ENCODE measurements at regions not wholly inside any gene's neighbourhood (a gene's known extent, or its start where the extent isn't known, plus 50 kb on each side); places are given as distances from the start of the nearest gene placed in this dataset.
A peak's percentile ranks its signal among the peaks of the same experiment; 100 is the strongest.
"Not testable (repeated sequence)": the region's sequence is repeated elsewhere in the genome, so short reads cannot be mapped to it uniquely, and the experiment has no call there.

GRCh38 chr21:41611441-41611840 lies 103.5 kb upstream of the TMPRSS2 start:
- Mint-ChIP-seq H3K27me3 (peaks cover 2% of the 10 kb centered on the region), H3K36me3 (ENCODE audit: low read depth) (no peaks in the 10 kb centered on the region), H3K4me3 (no peak overlapping the region), H3K9me3 (no peaks in the 10 kb centered on the region), H3K27ac (no peak overlapping the region), H3K4me1 (no peaks in the 10 kb centered on the region)
- DNase-seq, result no peak
- intact Hi-C loops (cut with micrococcal nuclease), result loop anchor here (2.0 to 10.0 kb wide), 3 partner anchors 163 to 505 kb away; no protein-coding TSS in a partner anchor

GRCh38 chr21:41610840-41611115 lies 102.8 kb upstream of the TMPRSS2 start:
- not testable (repeated sequence) for H3K36me3 Mint-ChIP-seq (ENCODE audit: low read depth); H3K4me1 Mint-ChIP-seq; H3K27ac Mint-ChIP-seq; DNase-seq; H3K4me3 Mint-ChIP-seq; H3K27me3 Mint-ChIP-seq; H3K9me3 Mint-ChIP-seq
- intact Hi-C loops (cut with micrococcal nuclease), result loop anchor here (2.0 to 10.0 kb wide), 3 partner anchors 164 to 506 kb away; no protein-coding TSS in a partner anchor

GRCh38 chr21:41610042-41610839 lies 102.3 kb upstream of the TMPRSS2 start:
- peak; percentile 67 for DNase-seq
- Mint-ChIP-seq H3K9me3 (no peaks in the 10 kb centered on the region), H3K4me1 (no peaks in the 10 kb centered on the region)

GRCh38 chr21:41606706-41607105 lies 98.7 kb upstream of the TMPRSS2 start:
- H3K27ac Mint-ChIP-seq, result no peak overlapping the region
- H3K9me3 Mint-ChIP-seq, result no peaks in the 10 kb centered on the region
- H3K4me1 Mint-ChIP-seq, result no peaks in the 10 kb centered on the region
- no peak for DNase-seq
- H3K4me3 Mint-ChIP-seq, result no peak overlapping the region
- H3K27me3 Mint-ChIP-seq, result no peaks in the 10 kb centered on the region
- H3K36me3 Mint-ChIP-seq (ENCODE audit: low read depth), result no peaks in the 10 kb centered on the region
- intact Hi-C loops (cut with micrococcal nuclease), result no loop called here

More at GRCh38 chr21:41610042-41610839, 102.3 kb upstream of the TMPRSS2 start:
- intact Hi-C loops (cut with micrococcal nuclease), result loop anchor here (2.0 to 10.0 kb wide), 3 partner anchors 165 to 507 kb away; no protein-coding TSS in a partner anchor
- Mint-ChIP-seq H3K27ac (no peak overlapping the region), H3K4me3 (no peak overlapping the region), H3K36me3 (ENCODE audit: low read depth) (no peaks in the 10 kb centered on the region), H3K27me3 (no peaks in the 10 kb centered on the region)

GRCh38 chr21:41605934-41606285 lies 98.0 kb upstream of the TMPRSS2 start:
- H3K4me3 Mint-ChIP-seq, result no peak overlapping the region
- no peaks in the 10 kb centered on the region for H3K9me3 Mint-ChIP-seq
- H3K27me3 Mint-ChIP-seq, result no peaks in the 10 kb centered on the region
- H3K36me3 Mint-ChIP-seq (ENCODE audit: low read depth), result no peaks in the 10 kb centered on the region
- intact Hi-C loops (cut with micrococcal nuclease), result no loop called here
- no peak for DNase-seq
- no peaks in the 10 kb centered on the region for H3K4me1 Mint-ChIP-seq
- H3K27ac Mint-ChIP-seq, result no peak overlapping the region

- H3K27me3 Mint-ChIP-seq, result no peaks in the 10 kb centered on the region
Observed at GRCh38 chr21:41605178-41605933, 97.4 kb upstream of the TMPRSS2 start.

GRCh38 chr21:41604583-41605041 lies 96.7 kb upstream of the TMPRSS2 start:
- Mint-ChIP-seq H3K27ac (no peak overlapping the region), H3K4me1 (no peaks in the 10 kb centered on the region), H3K27me3 (no peaks in the 10 kb centered on the region), H3K4me3 (no peak overlapping the region), H3K36me3 (ENCODE audit: low read depth) (no peaks in the 10 kb centered on the region), H3K9me3 (no peaks in the 10 kb centered on the region)
- intact Hi-C loops (cut with micrococcal nuclease), result no loop called here
- no peak for DNase-seq

More at GRCh38 chr21:41605178-41605933, 97.4 kb upstream of the TMPRSS2 start:
- Mint-ChIP-seq H3K4me3 (no peak overlapping the region), H3K36me3 (ENCODE audit: low read depth) (no peaks in the 10 kb centered on the region), H3K9me3 (no peaks in the 10 kb centered on the region), H3K4me1 (no peaks in the 10 kb centered on the region), H3K27ac (no peak overlapping the region)
- no peak for DNase-seq
- intact Hi-C loops (cut with micrococcal nuclease), result no loop called here

GRCh38 chr21:41603476-41603875 lies 95.5 kb upstream of the TMPRSS2 start:
- intact Hi-C loops (cut with micrococcal nuclease), result no loop called here

GRCh38 chr21:41602531-41602930 lies 94.6 kb upstream of the TMPRSS2 start:
- H3K27me3 Mint-ChIP-seq, result no peaks in the 10 kb centered on the region

More at GRCh38 chr21:41603476-41603875, 95.5 kb upstream of the TMPRSS2 start:
- Mint-ChIP-seq H3K4me1 (no peaks in the 10 kb centered on the region), H3K27ac (no peak overlapping the region), H3K27me3 (no peaks in the 10 kb centered on the region), H3K9me3 (no peaks in the 10 kb centered on the region), H3K4me3 (no peak overlapping the region), H3K36me3 (ENCODE audit: low read depth) (no peaks in the 10 kb centered on the region)
- DNase-seq, result no peak

GRCh38 chr21:41601573-41602368 lies 93.8 kb upstream of the TMPRSS2 start:
- DNase-seq, result no peak
- H3K27ac Mint-ChIP-seq, result peak overlapping the region; percentile 34
- intact Hi-C loops (cut with micrococcal nuclease), result no loop called here
- no peaks in the 10 kb centered on the region for H3K4me1 Mint-ChIP-seq
- no peak overlapping the region for H3K4me3 Mint-ChIP-seq
- peaks cover 1% of the 10 kb centered on the region for H3K27me3 Mint-ChIP-seq
- H3K9me3 Mint-ChIP-seq, result no peaks in the 10 kb centered on the region
- H3K36me3 Mint-ChIP-seq (ENCODE audit: low read depth), result no peaks in the 10 kb centered on the region

More at GRCh38 chr21:41602531-41602930, 94.6 kb upstream of the TMPRSS2 start:
- Mint-ChIP-seq H3K4me1 (no peaks in the 10 kb centered on the region), H3K4me3 (no peak overlapping the region), H3K27ac (no peak overlapping the region), H3K36me3 (ENCODE audit: low read depth) (no peaks in the 10 kb centered on the region), H3K9me3 (no peaks in the 10 kb centered on the region)
- intact Hi-C loops (cut with micrococcal nuclease), result no loop called here
- DNase-seq, result no peak

GRCh38 chr21:41600961-41601572 lies 93.1 kb upstream of the TMPRSS2 start:
- no peaks in the 10 kb centered on the region for H3K9me3 Mint-ChIP-seq
- peaks cover 1% of the 10 kb centered on the region for H3K27me3 Mint-ChIP-seq
- no peaks in the 10 kb centered on the region for H3K36me3 Mint-ChIP-seq (ENCODE audit: low read depth)
- H3K4me3 Mint-ChIP-seq, result no peak overlapping the region
- H3K4me1 Mint-ChIP-seq, result no peaks in the 10 kb centered on the region
- H3K27ac Mint-ChIP-seq, result peak overlapping the region; percentile 34
- no peak for DNase-seq
- intact Hi-C loops (cut with micrococcal nuclease), result no loop called here

- DNase-seq, result no peak
- intact Hi-C loops (cut with micrococcal nuclease), result no loop called here
- H3K9me3 Mint-ChIP-seq, result no peaks in the 10 kb centered on the region
- H3K27me3 Mint-ChIP-seq, result peaks cover 1% of the 10 kb centered on the region
- H3K36me3 Mint-ChIP-seq (ENCODE audit: low read depth), result no peaks in the 10 kb centered on the region
- no peaks in the 10 kb centered on the region for H3K4me1 Mint-ChIP-seq
- no peak overlapping the region for H3K27ac Mint-ChIP-seq
- no peak overlapping the region for H3K4me3 Mint-ChIP-seq
Observed at GRCh38 chr21:41600556-41600955, 92.6 kb upstream of the TMPRSS2 start.

- no peaks in the 10 kb centered on the region for H3K36me3 Mint-ChIP-seq (ENCODE audit: low read depth)
- H3K4me3 Mint-ChIP-seq, result no peak overlapping the region
- no peak overlapping the region for H3K27ac Mint-ChIP-seq
- intact Hi-C loops (cut with micrococcal nuclease), result no loop called here
- H3K27me3 Mint-ChIP-seq, result peaks cover 1% of the 10 kb centered on the region
- H3K4me1 Mint-ChIP-seq, result no peaks in the 10 kb centered on the region
- no peak for DNase-seq
- no peaks in the 10 kb centered on the region for H3K9me3 Mint-ChIP-seq
Observed at GRCh38 chr21:41600116-41600515, 92.2 kb upstream of the TMPRSS2 start.

All from activated CD4-positive, alpha-beta T cell treated with anti-CD3 and anti-CD28 coated beads, Interleukin-2, amount 10 ng/mL, durations not matched to agents 24 days and 14 days (primary cell).